ENCODE measurements at regions not wholly inside any gene's neighbourhood (a gene's known extent, or its start where the extent isn't known, plus 50 kb on each side); places are given as distances from the start of the nearest gene placed in this dataset.

DNA sequence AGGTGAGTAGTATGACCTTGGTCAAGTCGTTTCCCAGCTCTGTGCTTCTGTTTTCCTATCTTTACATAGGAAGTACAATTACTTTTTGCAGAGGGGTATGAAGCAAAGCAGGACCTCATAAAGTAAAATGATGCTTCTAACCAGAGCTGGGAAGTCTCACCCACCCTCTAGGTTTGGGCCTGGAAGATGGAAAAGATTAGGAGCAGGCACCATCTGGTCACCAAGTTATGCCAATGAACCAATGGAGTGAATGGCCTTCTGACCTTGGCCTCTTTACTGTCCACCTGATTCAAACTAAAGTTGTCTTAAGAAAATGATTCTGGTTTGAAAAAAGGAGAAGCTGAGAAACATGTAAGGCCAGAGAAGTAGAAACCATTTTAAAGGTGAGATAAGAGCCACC is 68.9 kb upstream of the CTNNBL1 start:
- ATAC-seq: no peak
- TF ChIP-seq TCF4 (CRISPR knock-in tag; IDR thresholded peaks at IDR 0.05; ENCODE audit: borderline replicate concordance) (no peak), CSDC2 (CRISPR knock-in tag; IDR thresholded peaks at IDR 0.05) (no peak), ZNF8 (CRISPR knock-in tag; IDR thresholded peaks at IDR 0.05) (no peak), ZNF565 (CRISPR knock-in tag; conservative IDR thresholded peaks at IDR 0.05; ENCODE audit: low read depth) (no peak), ZFP3 (CRISPR knock-in tag; IDR thresholded peaks at IDR 0.05) (no peak), ZNF70 (CRISPR knock-in tag; IDR thresholded peaks at IDR 0.05) (no peak), ISL1 (CRISPR knock-in tag; IDR thresholded peaks at IDR 0.05) (no peak)
- TF ChIP-seq, protein P1, sequence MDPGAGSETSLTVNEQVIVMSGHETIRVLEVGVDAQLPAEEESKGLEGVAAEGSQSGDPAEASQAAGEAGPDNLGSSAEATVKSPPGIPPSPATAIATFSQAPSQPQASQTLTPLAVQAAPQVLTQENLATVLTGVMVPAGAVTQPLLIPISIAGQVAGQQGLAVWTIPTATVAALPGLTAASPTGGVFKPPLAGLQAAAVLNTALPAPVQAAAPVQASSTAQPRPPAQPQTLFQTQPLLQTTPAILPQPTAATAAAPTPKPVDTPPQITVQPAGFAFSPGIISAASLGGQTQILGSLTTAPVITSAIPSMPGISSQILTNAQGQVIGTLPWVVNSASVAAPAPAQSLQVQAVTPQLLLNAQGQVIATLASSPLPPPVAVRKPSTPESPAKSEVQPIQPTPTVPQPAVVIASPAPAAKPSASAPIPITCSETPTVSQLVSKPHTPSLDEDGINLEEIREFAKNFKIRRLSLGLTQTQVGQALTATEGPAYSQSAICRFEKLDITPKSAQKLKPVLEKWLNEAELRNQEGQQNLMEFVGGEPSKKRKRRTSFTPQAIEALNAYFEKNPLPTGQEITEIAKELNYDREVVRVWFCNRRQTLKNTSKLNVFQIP (CRISPR knock-in tag; IDR thresholded peaks at IDR 0.05; ENCODE audit: borderline replicate concordance, low read depth): no peak
- TF ChIP-seq, protein P2, sequence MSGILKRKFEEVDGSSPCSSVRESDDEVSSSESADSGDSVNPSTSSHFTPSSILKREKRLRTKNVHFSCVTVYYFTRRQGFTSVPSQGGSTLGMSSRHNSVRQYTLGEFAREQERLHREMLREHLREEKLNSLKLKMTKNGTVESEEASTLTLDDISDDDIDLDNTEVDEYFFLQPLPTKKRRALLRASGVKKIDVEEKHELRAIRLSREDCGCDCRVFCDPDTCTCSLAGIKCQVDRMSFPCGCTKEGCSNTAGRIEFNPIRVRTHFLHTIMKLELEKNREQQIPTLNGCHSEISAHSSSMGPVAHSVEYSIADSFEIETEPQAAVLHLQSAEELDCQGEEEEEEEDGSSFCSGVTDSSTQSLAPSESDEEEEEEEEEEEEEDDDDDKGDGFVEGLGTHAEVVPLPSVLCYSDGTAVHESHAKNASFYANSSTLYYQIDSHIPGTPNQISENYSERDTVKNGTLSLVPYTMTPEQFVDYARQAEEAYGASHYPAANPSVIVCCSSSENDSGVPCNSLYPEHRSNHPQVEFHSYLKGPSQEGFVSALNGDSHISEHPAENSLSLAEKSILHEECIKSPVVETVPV (CRISPR knock-in tag; IDR thresholded peaks at IDR 0.05): no peak

GRCh38 chr20:37622728-37623127 is 71.1 kb upstream of the CTNNBL1 start:
- no peak for ATAC-seq
- TF ChIP-seq, protein P2 (CRISPR knock-in tag; IDR thresholded peaks at IDR 0.05): no peak
- TF ChIP-seq BACH2 (CRISPR knock-in tag; IDR thresholded peaks at IDR 0.05; ENCODE audit: borderline replicate concordance) (no peak), ESRRG (CRISPR knock-in tag; IDR thresholded peaks at IDR 0.05) (no peak), PPARA (CRISPR knock-in tag; IDR thresholded peaks at IDR 0.05; ENCODE audit: borderline replicate concordance) (no peak), ISL1 (CRISPR knock-in tag; IDR thresholded peaks at IDR 0.05) (no peak), ARNTL (CRISPR knock-in tag; IDR thresholded peaks at IDR 0.05; ENCODE audit: borderline replicate concordance, low read depth) (no peak), CREB5 (CRISPR knock-in tag; IDR thresholded peaks at IDR 0.05; ENCODE audit: low read depth) (no peak), GLIS3 (CRISPR knock-in tag; IDR thresholded peaks at IDR 0.05) (no peak), ZNF8 (CRISPR knock-in tag; IDR thresholded peaks at IDR 0.05) (no peak), ZC3H10 (CRISPR knock-in tag; IDR thresholded peaks at IDR 0.05) (no peak), ZFP3 (CRISPR knock-in tag; IDR thresholded peaks at IDR 0.05) (no peak), ZNF70 (CRISPR knock-in tag; IDR thresholded peaks at IDR 0.05) (no peak), ZFP30 (CRISPR knock-in tag; IDR thresholded peaks at IDR 0.05) (no peak), TCF4 (CRISPR knock-in tag; IDR thresholded peaks at IDR 0.05; ENCODE audit: borderline replicate concordance) (no peak), RARB (CRISPR knock-in tag; IDR thresholded peaks at IDR 0.05) (no peak), SNAI2 (CRISPR knock-in tag; IDR thresholded peaks at IDR 0.05) (no peak), TOX (CRISPR knock-in tag; IDR thresholded peaks at IDR 0.05; ENCODE audit: borderline replicate concordance) (no peak)
- TF ChIP-seq, protein P3, sequence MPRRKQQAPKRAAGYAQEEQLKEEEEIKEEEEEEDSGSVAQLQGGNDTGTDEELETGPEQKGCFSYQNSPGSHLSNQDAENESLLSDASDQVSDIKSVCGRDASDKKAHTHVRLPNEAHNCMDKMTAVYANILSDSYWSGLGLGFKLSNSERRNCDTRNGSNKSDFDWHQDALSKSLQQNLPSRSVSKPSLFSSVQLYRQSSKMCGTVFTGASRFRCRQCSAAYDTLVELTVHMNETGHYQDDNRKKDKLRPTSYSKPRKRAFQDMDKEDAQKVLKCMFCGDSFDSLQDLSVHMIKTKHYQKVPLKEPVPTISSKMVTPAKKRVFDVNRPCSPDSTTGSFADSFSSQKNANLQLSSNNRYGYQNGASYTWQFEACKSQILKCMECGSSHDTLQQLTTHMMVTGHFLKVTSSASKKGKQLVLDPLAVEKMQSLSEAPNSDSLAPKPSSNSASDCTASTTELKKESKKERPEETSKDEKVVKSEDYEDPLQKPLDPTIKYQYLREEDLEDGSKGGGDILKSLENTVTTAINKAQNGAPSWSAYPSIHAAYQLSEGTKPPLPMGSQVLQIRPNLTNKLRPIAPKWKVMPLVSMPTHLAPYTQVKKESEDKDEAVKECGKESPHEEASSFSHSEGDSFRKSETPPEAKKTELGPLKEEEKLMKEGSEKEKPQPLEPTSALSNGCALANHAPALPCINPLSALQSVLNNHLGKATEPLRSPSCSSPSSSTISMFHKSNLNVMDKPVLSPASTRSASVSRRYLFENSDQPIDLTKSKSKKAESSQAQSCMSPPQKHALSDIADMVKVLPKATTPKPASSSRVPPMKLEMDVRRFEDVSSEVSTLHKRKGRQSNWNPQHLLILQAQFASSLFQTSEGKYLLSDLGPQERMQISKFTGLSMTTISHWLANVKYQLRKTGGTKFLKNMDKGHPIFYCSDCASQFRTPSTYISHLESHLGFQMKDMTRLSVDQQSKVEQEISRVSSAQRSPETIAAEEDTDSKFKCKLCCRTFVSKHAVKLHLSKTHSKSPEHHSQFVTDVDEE (CRISPR knock-in tag; IDR thresholded peaks at IDR 0.05): no peak
- TF ChIP-seq, protein P1 (CRISPR knock-in tag; IDR thresholded peaks at IDR 0.05; ENCODE audit: borderline replicate concordance, low read depth): no peak
